Fibroblast of skin of right biceps (primary cell): ENCODE measurements at regions not wholly inside any gene's neighbourhood (a gene's known extent, or its start where the extent isn't known, plus 50 kb on each side); places are given as distances from the start of the nearest gene placed in this dataset.
"Not testable (repeated sequence)": the region's sequence is repeated elsewhere in the genome, so short reads cannot be mapped to it uniquely, and the experiment has no call there.

Source experiments
- DNase-seq: peaks from one replicate; pipeline ENCODE4 v3.0.0-alpha.2; 2013

DNA sequence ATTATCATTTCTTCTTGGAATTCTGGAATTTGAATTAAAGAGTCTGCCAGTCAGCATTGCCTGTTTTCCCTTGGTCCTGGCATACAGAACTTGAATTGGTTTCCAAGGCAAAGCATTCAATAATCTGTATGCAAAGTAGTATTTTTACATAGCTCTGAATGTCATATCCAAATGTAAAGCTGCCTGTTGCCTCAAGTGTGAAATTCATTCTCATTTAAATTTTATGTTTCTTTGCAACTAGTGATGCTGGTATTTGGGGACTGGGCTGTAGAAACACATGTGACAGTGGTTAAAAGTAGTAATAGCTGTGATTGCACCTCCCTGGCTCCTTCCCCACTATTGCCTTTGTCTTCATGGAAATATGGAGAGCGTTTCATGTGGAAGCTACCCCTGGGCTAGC lies 743.9 kb upstream of the GOLIM4 start:
- no peak for DNase-seq

DNA sequence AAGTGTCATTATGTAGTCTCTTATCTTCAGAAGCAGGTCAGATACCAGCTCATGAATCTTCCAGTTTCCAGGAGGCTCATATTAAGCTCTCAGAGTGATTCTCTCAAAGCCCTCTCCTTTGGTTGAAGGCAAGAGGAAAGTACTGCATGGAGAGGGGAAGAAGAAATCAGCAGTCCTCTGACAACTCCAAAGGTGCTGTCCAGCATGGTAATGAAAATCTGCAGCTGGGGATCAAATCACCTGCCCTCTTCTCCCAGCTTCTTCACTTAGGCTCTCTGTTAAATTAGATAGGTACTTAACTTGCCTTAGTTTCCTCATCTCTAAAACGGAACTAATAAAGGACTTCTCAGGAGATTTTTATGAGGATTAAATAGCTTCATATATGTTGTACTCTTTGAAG lies 738.8 kb upstream of the GOLIM4 start:
- DNase-seq: no peak

DNA sequence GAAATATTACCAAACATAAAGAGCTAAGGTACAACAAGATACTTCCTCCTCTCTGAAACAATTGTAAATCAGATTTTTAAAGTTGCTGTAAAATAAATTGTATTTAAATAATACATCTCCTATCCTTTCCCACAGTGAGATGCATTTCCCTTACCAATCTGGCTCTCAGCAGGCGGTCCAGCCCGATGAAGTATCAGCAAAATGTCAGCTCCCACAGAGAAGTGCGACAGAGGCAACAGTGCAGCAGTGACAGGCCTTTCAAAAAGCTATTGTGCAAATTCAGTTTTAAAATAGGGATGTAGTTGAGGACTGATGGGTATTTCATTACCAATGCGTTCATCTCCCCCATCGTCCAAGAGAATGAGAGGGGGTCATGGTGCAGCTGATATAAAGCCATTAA lies 733.2 kb upstream of the GOLIM4 start:
- no peak for DNase-seq

DNA sequence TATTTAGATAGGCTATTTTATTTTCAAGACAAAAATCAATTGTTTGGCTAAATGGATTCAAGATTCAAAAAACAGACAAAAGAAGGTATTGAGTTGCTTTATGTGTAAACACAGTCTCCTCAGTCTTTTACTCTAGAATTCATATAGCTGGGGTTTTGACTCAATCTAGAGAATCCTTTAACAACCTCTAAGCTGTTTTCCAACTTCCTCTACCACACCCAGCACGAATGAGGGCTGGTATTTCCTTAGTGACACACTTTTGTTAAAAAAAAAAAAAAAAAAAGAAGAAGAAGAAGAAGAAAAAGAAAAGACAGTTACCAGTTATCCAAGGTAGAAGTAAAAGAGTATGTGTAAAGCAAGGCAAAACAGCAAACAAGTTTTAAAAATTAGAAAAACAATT lies 732.8 kb upstream of the GOLIM4 start:
- DNase-seq: no peak

DNA sequence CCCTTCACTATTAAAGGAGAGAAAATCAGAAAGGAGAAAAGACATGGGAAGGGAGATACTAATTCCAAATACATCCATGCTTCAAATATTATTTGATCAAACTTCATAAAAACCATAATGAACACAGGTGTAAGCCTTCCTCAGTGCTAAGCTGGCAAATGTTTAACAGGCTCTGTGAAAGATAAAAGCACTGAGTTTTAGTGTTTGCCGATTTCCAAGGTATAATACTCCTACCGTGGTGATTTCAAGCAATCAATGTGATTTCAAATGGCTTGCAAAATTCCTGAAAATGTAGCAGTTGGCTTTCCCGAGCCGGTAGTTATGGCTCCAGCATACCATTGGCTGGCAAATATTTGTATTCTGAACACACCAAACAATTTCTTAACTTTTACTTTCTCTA lies 732.3 kb upstream of the GOLIM4 start:
- no peak for DNase-seq

DNA sequence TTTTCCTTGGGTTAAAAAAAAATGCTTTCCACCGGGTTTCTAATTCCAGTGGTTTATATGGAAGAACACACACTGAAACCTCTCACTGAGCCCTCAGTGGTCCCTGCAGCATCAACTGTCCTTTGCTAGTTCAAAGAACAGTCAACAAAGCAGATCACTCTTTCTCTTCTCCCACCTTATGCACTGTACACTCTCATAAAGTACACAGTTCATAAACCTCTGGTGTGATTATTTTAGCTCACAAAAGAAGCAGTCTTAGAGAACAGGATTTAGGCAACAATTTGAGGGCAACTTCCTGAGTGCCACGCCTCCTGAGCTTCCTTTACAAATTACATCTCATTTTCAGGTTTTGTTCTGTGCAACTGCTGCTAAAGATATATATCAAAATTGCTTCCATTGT lies 728.4 kb upstream of the GOLIM4 start:
- no peak for DNase-seq

DNA sequence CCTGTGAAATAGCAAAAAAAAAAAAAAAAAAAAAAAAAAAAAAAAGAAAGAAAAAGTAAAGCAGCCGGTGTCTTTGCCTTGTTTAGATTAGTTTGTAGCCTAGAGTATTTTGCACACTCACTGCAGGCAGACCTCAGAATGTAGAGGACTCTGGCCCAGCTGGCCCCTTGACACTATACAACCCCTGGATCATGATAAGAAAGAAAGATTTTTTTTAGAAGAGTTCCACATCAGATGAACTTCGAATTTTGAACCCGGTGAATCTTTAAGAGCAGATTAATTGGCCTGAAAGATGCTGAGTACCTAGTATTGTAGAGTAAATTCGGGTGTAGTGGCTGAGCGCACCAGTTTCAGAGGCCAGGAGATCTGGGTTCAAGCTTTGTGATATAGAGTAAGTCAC lies 727.7 kb upstream of the GOLIM4 start:
- no peak for DNase-seq

DNA sequence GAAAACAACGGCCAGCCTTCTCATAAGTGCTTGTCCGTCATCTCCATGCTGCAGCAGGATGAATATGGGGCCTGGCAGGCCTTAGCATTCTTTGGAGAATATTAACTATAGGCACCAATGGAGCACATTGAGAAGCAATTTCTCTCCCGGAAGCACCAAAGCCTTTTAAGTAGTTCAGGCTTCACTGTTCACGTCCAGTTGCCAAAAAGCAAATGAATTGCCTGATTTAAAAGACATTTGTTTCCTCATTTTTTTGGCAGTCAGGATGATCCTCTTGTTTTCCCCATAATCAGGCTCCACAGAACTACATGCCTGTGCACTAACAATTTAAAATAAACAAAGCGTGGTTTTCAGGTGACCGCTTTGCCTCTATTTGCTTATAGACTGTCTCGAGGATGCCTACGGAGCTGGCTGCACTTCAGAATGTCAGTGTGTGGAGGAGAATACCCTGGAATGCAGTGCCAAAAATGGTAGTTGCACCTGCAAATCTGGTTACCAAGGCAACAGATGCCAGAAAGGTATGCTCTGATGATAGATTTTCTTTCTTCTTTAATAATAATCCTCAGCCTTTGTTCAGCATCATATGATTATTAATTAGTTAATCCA lies 725.2 kb upstream of the GOLIM4 start:
- DNase-seq: no peak

DNA sequence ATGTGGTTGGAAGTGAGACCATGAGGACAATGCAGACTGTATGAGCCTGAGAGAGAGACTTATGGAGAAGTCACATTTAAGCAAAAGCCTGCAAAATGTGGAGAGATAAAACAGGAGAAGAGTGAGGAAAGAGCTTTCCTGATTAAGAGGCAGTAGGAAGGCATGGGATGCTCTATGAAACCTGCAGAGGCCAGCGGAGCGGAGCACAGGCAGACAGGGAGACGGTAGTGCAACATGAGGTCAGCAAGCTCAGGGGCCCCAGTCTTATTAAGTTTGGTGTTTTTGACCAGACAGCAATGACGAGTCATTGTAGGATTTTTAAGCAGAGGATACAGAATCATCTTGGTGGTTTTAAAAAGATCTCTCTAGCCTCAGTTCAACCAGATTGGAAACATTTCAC lies 721.5 kb upstream of the GOLIM4 start:
- no peak for DNase-seq

DNA sequence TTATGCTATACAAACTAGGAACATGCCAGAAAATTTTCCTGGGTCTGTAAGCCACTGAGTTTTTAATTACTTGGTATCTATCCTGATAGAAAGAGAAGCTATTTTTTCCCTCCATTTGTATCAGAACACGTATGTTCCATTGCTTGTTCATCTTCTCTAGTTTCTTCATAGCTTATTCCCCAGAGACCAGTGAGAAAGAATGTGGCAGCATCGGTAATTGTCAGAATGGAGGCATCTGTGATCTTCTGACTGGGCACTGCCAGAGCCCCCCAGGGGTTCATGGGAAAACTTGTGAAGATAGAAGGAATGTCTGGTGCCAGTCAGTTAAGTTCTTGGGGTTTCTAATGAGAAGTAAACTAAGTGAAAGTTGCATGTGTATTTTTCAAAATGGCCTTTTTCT lies 720.2 kb upstream of the GOLIM4 start:
- DNase-seq: no peak

DNA sequence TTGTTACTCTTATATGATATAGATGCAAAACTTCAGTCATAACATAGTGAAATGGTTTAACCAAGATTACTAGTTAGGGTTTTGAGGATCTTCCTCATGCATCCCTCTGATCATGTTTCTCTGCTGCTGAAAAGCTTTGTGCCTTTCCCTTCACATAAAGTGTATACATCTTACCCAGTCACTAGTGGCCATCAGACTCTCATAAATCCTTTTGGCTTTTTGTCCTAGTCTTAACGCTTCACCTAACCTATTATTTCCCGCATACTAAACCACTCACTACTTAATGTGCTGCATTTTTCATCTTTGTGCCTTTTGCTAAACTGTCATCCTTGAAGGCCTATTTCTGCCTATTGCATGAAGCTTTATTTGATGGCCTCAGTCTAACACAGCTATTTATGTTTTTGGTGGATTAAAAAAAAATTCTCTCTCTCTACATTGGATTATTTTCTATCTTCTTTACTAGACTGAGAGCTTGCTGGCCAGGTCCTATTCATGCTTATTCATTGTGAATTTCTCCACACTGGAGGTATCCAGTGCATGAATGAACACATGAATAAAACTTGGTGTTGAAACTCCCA lies 717.6 kb upstream of the GOLIM4 start:
- no peak for DNase-seq

DNA sequence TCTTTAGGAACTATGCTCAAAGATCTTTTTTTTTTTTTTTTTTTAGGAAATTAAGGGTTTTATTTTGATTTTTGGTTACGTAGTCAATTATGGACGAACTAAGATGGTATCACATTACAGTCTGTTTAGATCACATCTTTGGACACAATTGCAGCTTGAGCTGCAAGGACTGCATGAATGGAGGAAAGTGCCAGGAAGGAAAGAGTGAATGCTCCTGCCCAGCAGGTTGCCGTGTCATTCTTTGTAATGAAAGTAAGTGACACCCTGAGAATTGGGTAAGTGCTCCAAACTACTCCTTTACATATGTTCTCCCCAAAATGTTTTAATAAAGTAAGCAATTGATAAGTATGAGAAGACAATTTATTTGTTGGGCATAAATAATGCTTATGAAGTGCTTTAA lies 716.5 kb upstream of the GOLIM4 start:
- no peak for DNase-seq

DNA sequence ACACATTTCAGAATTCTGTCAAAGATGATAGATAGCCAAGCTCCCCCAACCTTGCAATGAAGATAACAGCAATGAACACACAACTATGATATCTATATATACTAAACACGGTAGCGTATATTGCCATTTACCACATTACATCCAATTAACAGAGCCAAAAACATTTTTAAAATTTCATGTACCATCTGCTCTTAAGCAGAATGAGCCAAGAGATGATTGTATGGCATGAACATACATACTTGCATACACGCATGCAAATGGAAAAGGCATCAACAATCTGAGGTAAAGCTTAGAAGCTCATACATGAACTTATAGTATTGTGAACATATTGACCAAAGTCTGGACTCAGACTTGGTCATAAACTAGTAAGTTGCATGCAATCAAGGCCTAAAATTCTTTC lies 712.9 kb upstream of the GOLIM4 start:
- no peak for DNase-seq

DNA sequence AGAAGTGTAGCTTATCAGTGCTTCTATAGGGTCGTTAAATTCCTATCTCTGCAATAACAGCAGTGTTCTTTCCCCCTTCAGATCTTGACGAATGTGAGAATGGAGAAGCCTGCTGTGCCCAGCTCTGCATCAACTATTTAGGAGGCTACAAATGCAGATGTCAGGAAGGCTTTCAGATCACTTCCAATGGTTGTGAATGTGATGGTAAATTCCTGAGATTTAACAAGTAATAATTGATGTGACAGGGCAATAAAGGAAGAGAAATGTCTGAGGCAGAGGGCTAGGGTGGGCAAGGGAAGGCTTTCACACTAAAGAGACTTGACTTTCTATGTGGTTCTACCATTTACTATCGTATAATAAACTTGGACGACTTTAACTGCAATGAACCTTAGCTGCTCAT lies 711.7 kb upstream of the GOLIM4 start:
- no peak for DNase-seq

DNA sequence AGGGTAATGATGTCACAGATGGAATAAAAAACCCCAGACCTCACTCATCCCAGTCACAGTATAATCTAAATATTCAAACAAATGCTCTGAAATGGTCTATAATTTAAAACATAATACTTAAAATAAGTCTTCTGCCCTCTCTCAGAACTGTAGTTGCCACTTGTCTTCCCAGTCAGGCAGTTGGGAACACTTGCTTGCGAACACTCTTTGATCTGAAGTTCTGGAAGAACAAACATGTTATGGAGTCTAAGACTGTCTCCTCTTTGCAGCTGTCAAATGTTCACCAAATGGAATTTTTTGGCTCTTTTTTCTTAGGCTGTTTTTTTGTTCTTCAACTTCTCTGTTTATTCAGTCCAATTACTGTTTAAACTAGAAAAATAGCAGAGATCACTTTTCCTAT lies 711.1 kb upstream of the GOLIM4 start:
- no peak for DNase-seq

DNA sequence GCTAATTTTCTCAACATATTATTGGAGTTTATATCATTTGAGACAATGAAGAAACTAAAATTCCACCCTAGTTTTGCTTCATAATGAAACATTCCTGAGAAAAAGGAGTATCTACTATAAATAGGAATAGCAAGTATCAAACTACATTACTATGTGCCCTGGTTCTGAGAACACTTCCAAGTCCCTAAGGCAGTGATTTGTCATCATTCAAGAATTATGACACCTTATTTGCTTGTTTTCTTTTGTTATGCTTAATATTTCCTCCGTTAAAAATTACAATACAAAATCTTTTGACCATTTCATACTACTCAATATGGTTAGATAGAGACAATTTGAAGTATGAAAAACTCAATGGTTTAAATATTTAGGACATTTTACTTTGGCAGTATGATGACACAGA lies 707.8 kb upstream of the GOLIM4 start:
- DNase-seq: peak; percentile 30

DNA sequence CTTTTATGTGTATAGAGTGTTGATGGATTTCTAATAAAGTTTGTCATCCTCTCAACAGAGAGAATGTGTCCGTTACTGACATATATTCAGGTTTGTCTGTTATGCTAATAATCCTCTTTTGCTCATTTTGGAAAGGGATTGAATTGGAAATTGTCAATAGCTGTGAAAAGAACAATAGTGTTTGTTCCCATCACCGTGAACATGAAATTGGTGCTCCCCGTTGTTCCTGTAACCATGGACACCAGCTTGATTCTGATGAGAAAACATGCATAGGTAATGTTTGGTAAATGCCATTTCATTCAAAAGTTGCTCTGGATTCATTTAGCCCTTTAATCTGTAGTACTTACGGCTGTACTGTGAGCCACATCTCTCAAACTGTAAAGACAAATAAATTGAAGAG lies 707.0 kb upstream of the GOLIM4 start:
- DNase-seq: no peak

DNA sequence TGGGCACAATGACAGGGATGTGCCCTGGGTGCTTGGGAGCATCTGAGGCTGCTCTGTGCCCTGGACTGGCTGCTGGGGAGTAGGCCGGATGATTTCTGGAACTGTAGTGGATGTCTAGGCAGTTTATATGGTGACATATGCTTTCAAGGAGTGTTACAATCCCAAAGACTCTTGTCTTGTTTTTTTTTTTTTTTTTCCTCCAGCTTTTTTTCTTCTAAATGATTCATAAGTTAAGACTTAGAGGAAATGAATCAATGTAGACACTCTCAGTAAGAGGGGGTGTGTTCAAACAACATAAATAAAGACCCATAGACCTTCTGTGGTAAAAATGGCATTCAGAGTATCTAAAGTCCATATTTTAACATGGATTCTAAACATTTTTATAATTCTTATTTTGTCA lies 706.1 kb upstream of the GOLIM4 start:
- peak; percentile 90 for DNase-seq

DNA sequence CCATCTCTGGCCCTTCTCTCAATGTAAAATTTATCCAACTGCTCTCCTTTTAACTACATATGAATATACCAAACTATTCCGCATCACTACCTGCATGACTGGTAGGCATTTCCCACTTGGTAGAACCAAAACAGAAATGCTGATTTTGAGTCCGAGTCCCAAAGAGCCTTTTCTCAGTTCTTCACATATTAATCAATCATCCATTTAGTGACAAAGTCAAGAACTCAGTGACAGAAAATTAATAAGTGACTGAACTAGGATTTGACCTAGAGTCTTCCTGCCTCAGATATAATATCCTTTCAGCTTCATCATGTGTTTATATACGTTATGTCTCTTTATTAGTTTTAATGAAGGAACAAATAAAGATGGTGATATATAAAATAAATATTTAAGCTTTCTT lies 700.6 kb upstream of the GOLIM4 start:
- no peak for DNase-seq

DNA sequence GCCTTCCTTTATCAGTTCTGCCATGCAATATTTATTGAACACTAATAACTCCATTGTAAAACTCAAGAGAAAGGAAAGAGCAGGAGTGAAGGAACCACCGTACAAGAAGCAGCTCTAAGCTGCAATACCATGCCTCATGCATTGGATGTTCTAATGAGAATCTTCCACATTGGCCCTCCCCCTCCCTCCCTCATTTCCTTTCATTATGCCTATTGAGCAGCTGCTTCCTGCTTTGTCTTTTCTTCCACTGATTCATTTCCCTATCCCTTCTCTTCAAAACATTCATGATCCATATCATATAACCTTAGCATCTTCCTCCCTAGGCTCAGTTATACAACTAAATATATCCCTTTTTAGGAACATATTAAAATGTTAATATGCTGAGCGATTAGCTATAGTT lies 698.7 kb upstream of the GOLIM4 start:
- no peak for DNase-seq

DNA sequence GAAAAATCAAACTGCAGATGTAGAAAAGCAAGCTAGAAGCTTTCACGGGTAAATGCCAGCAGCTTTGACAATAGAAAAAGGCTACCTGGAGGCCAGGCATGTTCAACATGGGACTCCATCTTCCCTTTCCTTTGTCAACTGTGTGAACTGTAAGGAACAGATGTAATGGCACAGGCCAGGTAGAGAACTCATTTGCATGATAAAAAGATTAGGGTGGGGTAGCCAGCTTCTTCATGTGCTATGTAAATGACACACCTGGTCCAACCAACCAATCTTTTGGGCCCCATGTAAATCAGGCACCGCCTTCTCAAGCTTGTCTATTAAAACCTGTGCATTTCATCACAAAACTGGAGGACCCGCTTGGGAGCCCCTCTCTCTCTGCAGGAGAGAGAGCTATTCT lies 686.5 kb upstream of the GOLIM4 start:
- no peak for DNase-seq

DNA sequence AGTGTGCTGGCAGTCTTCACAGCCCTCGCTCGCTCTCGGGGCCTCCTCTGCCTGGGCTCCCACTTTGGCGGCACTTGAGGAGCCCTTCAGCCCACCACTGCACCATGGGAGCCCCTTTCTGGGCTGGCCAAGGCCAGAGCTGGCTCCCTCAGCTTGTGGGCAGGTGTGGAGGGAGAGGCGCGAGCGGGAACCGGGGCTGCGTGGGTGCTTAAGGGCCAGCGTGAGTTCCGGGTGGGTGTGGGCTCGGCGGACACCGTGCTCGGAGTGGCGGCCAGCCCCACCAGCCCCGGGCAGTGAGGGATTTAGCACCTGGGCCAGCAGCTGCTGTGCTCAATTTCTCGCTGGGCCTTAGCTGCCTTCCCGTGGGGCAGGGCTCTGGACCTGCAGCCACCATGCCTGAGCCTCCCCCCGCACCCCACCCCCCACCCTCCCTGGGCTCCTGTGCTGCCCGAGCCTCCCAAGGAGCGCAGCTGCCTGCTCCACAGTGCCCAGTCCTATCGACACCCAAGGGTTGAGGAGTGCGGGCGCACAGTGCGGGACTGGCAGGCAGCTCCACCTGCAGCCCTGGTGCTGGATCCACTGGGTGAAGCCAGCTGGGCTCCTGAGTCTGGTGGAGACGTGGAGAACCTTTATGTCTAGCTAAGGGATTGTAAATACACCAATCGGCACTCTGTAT lies 684.4 kb upstream of the GOLIM4 start:
- not testable (repeated sequence) for DNase-seq

DNA sequence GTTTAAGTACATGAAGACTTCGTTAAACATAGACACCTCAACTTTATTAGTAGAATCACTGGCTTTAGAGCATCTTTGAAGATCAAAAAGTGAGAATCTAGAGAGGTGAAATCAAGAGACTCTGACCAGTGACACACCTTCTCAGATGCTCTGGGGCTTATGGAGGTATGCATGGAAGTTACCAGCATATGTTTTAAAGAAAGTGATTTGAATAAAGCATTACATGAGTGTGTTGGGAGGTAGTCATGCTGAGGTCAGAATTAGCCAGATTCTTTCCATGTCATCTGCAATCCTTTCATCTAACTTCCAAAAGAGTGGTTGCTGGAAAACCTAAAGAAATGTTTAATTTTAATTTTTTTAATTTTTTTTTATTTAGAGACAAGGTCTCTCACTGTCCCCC lies 658.0 kb upstream of the GOLIM4 start:
- DNase-seq: no peak

DNA sequence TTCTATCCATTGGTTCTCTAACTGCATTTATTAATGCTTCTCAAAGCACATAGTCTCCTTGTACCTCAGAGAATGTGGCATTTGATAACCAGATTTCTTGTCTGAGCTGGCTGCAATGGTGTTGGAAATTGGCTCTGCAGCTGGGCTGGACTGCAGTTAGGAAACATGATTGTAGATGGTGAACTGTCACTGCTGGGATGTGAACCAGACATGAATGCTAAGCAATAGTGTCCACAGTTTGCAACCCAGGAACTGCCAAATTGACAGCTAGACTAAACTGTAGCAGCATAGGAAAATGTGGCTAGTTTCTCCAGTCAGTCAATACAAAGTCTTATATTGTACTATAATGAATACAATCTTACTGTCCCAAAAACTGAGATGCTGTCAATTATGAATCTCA lies 656.6 kb upstream of the GOLIM4 start:
- DNase-seq: no peak

DNA sequence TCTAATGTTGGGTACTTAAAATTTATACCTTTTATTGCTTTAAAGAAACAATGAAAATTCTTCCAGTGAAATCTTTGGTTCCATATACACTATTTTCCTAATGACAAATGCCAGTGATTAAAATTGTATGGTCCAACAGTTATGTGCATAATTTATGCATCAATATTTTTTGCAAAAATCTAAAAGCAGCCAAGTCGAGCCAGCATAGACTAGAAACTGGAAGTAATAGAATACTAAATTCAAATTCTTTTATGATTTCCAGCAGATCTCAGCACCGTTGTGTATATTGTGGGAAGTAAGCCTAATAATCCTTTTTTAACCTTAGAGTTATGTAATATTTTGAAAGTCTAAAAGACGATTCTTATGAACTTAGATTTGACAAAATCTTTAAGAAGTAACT lies 652.0 kb upstream of the GOLIM4 start:
- no peak for DNase-seq
